ENCODE measurements at regions not wholly inside any gene's neighbourhood (a gene's known extent, or its start where the extent isn't known, plus 50 kb on each side); places are given as distances from the start of the nearest gene placed in this dataset.
A peak's percentile ranks its signal among the peaks of the same experiment; 100 is the strongest.
"Not testable (repeated sequence)": the region's sequence is repeated elsewhere in the genome, so short reads cannot be mapped to it uniquely, and the experiment has no call there.

DNA sequence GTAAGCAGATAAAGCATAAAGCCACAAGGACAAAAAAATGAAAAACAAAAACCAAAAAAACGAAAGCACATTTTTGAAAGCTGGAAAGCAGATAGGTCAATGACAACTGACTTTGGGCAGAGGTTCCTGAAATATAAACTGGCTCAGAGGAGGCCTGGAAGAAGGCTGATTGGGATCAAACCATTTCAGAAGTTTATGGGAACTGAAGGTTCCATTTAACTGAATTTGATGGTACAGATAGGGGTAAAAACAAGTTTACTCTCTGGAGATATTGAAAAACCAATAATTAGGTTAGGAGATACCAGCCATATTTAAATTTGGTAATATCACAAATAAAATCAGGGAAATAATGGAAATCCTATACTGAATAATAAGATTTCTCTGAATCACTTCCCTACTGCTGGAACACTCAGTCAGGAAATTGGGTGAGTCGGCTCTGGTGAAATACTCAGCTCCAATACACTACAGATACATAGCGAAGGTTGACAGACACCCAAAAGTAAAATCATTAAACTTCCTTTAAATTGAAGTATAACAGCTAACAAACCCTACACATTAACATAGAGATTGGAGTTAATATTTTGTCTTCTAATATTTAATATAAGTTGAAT lies 1584.3 kb downstream of the STIM2 start:
- FAIRE-seq = no peak
- DNase-seq (ENCODE audit: low spot score) = no peak

GRCh38 chr4:28449085-28449484 lies 1588.4 kb downstream of the STIM2 start:
- no peak for FAIRE-seq
- no peak for DNase-seq (ENCODE audit: low spot score)

DNA sequence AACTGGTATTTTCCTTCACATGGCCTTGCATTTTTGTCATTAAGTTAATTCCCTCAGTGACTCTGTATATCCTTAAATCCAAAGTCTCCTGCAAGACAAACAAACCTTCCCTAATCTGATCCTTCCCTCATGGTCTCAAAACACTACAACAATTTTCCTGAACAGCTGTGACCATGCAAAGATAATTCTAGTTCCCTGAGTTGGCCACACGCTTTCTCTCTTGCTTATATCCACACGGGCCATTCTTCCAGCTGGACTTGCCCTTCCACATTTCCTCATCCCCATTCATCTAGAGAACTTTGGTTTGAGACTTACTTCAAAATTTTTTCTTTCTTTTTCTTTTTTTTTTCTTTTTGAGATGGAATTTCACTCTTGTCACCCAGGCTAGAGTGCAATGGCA lies 1590.7 kb downstream of the STIM2 start:
- no peak for DNase-seq (ENCODE audit: low spot score)
- FAIRE-seq = no peak

- no peak for FAIRE-seq
Measured at GRCh38 chr4:28462766-28463700, 1602.4 kb downstream of the STIM2 start.

GRCh38 chr4:28464823-28465222 lies 1604.2 kb downstream of the STIM2 start:
- DNase-seq (ENCODE audit: low spot score) = no peak
- FAIRE-seq = no peak

More at GRCh38 chr4:28462766-28463700, 1602.4 kb downstream of the STIM2 start:
- DNase-seq (ENCODE audit: low spot score) = no peak

GRCh38 chr4:28466886-28467285 lies 1606.2 kb downstream of the STIM2 start:
- DNase-seq (ENCODE audit: low spot score) = peak; percentile 24

DNA sequence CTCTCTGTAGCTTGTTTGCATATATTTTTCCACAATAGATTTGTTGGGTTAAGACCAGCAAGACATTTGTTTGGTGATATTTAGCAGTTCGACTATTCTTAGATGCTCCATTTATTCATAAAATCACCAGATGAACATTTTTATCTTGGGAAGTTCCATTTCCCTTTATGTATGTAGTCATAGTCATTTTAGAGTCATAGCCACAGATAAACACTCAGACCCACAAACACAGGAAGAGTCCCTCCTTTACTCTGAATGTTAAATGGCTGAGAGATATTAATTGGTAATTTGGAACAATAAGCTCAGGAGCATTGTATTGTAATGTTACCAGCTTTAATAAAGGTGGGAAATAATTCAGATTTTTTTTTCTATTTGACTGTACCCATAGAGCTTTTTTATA lies 1608.7 kb downstream of the STIM2 start:
- DNase-seq (ENCODE audit: low spot score) = no peak
- no peak for FAIRE-seq

More at GRCh38 chr4:28466886-28467285, 1606.2 kb downstream of the STIM2 start:
- FAIRE-seq = not testable (repeated sequence)

DNA sequence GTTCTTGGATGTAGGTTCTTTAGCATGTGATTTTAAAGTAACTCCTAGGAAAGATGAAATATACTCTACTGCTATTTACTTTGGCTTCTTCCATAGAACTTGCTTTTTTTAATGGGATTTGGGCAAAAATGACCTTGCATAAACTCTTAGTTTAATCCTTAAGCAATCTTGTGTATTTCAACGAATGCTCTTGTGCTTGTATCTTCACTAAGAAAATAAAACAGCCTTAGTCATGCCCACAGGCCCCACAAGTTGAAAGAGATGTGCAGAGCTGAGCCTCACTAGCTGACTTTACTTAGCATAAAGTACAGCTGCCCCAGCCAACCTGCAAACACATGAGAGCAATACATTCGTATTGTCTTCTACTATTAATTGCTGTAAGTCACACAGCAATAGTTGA lies 1609.2 kb downstream of the STIM2 start:
- no peak for DNase-seq (ENCODE audit: low spot score)
- FAIRE-seq = no peak

DNA sequence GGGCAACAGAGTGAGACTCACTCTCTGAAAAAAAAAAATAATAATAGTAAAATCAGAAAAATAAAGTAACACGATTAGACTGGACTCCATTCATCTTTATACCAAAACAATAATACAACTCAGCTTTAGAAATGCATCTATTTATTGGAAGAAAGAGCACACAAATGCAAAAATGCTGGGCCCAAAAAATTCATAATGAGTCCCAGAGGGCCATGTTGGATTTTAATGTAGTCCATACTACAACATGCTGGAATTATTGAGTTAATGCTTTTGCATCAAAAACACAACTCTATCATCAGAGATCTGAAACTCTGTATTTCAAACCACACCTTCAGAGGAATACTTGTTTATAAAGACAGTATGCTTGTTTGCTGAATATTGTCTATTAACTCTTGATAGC lies 1614.7 kb downstream of the STIM2 start:
- FAIRE-seq = no peak

DNA sequence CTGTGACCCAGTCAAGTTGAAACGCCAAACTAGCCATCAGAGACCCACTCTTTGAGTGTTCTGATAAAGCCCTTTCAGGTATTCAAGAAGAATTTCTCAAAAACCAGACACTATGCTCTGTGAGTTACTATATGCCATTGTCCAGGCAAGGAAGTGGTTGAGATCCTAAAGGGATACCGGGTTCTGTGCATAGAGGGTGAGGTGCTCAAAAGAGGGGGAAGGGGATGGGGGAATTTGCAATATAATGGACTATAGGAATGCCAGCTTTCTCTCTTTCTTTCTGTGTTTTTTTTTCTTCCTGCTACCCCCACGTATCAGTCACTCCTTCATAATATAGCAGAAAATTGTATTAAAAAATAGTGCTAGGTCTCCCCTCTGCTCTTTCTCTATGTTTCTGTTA lies 1619.0 kb downstream of the STIM2 start:
- DNase-seq (ENCODE audit: low spot score) = no peak
- FAIRE-seq = no peak

More for the DNA sequence above, 1614.7 kb downstream of the STIM2 start:
- no peak for DNase-seq (ENCODE audit: low spot score)

GRCh38 chr4:28481565-28481964 lies 1620.9 kb downstream of the STIM2 start:
- DNase-seq (ENCODE audit: low spot score) (no peak), FAIRE-seq (no peak)

DNA sequence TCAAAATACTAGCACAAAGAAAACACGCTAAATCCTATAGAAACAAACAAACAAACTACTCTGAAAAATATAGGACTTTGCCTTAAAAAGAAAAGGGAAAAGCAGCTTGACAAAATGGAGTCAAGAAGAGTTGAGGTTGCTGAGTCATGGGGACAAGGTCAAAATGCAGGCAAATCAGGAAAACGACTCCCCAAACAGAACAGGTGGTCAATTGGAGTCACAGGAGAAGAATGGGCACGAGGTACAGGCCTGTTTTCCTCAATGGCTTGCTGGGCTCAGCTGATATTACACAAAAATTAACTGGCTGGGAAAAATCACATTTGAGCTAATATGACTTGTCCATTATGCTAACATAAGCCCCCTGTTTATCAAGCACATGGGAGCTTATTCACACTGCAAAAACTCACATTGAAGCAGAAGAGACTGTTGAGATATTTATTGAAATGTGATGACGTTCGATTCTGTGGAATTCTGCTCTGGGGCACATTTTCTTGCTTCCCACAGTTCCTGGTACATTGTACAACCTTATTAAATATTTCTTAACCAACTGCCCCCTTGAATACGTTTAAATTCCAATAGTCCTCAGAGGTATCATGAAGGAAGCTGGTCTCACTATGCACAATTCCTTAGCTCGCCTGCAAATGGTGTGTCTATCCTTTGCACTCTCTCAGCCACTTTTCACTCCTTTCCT lies 1622.1 kb downstream of the STIM2 start:
- FAIRE-seq (no peak), DNase-seq (ENCODE audit: low spot score) (no peak)

GRCh38 chr4:28488021-28488420 lies 1627.4 kb downstream of the STIM2 start:
- DNase-seq (ENCODE audit: low spot score) (no peak), FAIRE-seq (no peak)

DNA sequence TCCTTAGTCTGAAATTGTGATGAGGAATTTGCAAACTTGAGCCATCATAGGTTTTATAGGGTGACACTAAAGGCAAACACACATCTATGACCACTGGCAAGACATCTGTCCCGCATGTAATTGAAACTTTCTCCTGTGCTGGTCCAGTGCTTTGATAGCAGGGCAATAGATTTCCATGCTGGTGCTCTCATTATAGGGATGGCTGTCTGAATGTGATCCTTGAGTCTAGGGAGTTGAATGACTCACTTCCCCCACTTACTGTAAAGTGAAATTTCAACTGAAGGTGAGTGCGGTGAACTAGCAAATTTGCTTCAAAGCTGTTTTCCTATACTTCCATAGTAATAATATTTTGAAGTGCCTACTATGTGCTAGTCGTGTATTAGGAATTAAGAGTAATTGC lies 1630.0 kb downstream of the STIM2 start:
- no peak for DNase-seq (ENCODE audit: low spot score)
- no peak for FAIRE-seq

- DNase-seq (ENCODE audit: low spot score) = no peak
Measured at GRCh38 chr4:28505064-28505463, 1644.4 kb downstream of the STIM2 start.

DNA sequence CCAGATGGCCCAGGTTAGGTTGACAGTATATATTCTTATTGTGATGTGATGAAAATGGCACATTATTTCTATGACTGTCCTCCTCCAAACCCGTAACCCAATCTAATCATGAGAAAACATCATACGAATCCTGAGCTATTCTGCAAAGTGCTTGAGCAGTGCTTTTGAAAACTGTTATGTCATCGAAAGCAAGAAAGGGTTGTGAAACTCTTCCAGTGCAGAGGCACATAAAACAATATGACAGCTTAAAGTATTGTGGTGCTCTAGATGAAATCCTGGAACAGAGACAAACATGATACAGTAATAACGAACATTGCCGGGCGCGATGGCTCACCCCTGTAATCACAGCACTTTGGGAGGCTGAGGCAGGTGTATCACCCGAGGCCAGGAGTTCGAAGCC lies 1648.0 kb downstream of the STIM2 start:
- DNase-seq (ENCODE audit: low spot score) (no peak), FAIRE-seq (no peak)

More at GRCh38 chr4:28505064-28505463, 1644.4 kb downstream of the STIM2 start:
- FAIRE-seq = no peak

- DNase-seq (ENCODE audit: low spot score); FAIRE-seq: not testable (repeated sequence)
Measured at GRCh38 chr4:28514766-28515165, 1654.1 kb downstream of the STIM2 start.

GRCh38 chr4:28518561-28519165 lies 1658.0 kb downstream of the STIM2 start:
- no peak for DNase-seq (ENCODE audit: low spot score)
- FAIRE-seq = no peak

DNA sequence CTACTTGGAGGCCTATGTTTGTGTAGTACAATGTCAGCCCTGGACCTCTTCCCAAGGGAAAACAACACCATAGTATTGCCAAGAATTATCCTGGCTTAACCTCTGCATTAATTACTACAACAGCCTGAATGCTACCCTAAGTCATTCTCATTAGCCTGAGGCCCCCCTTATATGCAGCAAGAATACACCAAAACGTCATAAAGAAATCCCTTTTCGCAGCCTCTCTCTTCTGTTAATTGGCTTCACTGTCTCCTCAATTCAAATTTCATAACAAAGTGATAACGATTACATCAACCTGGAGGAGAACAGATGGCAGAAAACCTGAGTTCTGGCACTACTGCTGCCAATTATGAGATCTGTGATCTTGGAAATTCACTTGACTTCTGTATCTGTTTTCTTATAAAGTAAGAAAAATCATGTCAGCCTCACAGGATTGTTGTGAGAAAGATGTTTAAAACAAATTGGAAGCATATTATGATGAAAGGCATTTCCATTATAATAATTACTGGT lies 1663.1 kb downstream of the STIM2 start:
- FAIRE-seq (no peak), DNase-seq (ENCODE audit: low spot score) (no peak)

GRCh38 chr4:28536124-28536523 lies 1675.5 kb downstream of the STIM2 start:
- DNase-seq (ENCODE audit: low spot score) = no peak
- no peak for FAIRE-seq

DNA sequence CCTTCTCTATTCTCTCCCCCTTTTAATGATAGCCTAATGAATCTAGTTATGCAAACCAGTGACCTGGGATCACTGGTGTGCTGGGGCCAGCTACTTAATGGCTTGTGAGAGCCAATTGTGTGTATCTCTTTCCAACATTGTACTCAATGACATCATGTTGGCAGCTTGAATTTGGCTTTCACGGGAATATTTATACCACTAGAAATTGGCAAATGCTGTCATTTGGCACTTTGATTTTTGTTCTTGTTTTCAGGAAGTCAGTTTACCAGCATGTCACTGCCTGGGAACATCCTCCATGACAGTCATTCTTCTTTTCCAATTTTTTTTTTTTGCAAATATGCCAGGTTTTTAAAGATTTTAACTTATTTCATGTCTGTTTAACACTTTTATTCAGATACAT lies 1685.3 kb downstream of the STIM2 start:
- no peak for FAIRE-seq
- no peak for DNase-seq (ENCODE audit: low spot score)

Measured in urothelium cell line (cell line).